Endodermal cell (in vitro differentiated cells): ENCODE measurements at regions not wholly inside any gene's neighbourhood (a gene's known extent, or its start where the extent isn't known, plus 50 kb on each side); places are given as distances from the start of the nearest gene placed in this dataset.
"Not testable (repeated sequence)": the region's sequence is repeated elsewhere in the genome, so short reads cannot be mapped to it uniquely, and the experiment has no call there.

Source experiments
- DNase-seq: peaks from one replicate; pipeline ENCODE4 v3.0.0-alpha.2; 2017
- H3K27ac ChIP-seq: 2 replicates; pipeline ENCODE4 v1.5.1; 2013; ENCODE audit warnings: mild to moderate bottlenecking, low read depth, low read length, moderate library complexity
- H3K27me3 ChIP-seq: 2 replicates; pipeline ENCODE4 v1.6.1; 2013; ENCODE audit warnings: mild to moderate bottlenecking, low read length, moderate library complexity; ENCODE audit not compliant: insufficient read depth, control insufficient read depth, poor library complexity, severe bottlenecking
- H3K36me3 ChIP-seq: 2 replicates; pipeline ENCODE4 v1.7.0; 2013; ENCODE audit warnings: mild to moderate bottlenecking, low read length, moderate library complexity; ENCODE audit not compliant: control insufficient read depth, insufficient read depth
- H3K4me1 ChIP-seq: one replicate; pipeline ENCODE4 v1.7.0; 2013; ENCODE audit warnings: low read length; ENCODE audit not compliant: control insufficient read depth, insufficient read depth
- H3K4me3 ChIP-seq: 2 replicates; pipeline ENCODE4 v1.5.1; 2013; ENCODE audit warnings: mild to moderate bottlenecking, low read length, moderate library complexity
- H3K9ac ChIP-seq: 2 replicates; pipeline ENCODE4 v1.6.1; 2013; ENCODE audit warnings: mild to moderate bottlenecking, low read length, moderate library complexity; ENCODE audit not compliant: poor library complexity, severe bottlenecking; ENCODE audit errors: extremely low read depth
- H3K9me3 ChIP-seq: 2 replicates; pipeline ENCODE4 v1.6.1; 2013; ENCODE audit warnings: mild to moderate bottlenecking, low read length, moderate library complexity; ENCODE audit not compliant: control insufficient read depth
- H3K27ac Mint-ChIP-seq: 2 replicates; pipeline ENCODE4 v1.8.0; 2020; ENCODE audit warnings: mixed read lengths
- H3K27me3 Mint-ChIP-seq: 2 replicates; pipeline ENCODE4 v1.8.0; 2021; ENCODE audit warnings: mild to moderate bottlenecking, mixed read lengths; ENCODE audit not compliant: insufficient read depth
- H3K36me3 Mint-ChIP-seq: 2 replicates; pipeline ENCODE4 v1.8.0; 2020; ENCODE audit warnings: low read depth, mixed read lengths
- H3K4me1 Mint-ChIP-seq: 2 replicates; pipeline ENCODE4 v1.8.0; 2020; ENCODE audit warnings: mixed read lengths
- H3K4me3 Mint-ChIP-seq: 2 replicates; pipeline ENCODE4 v1.8.0; 2020; ENCODE audit warnings: mild to moderate bottlenecking, moderate library complexity, mixed read lengths
- H3K9me3 Mint-ChIP-seq: 2 replicates; pipeline ENCODE4 v1.8.0; 2020; ENCODE audit warnings: mild to moderate bottlenecking, mixed read lengths
- CTCF ChIP-seq: fragments of 200-600 bp; sonication (generic); conservative IDR thresholded peaks from 2 replicates; pipeline ENCODE4 v1.5.0; 2021; ENCODE audit warnings: antibody characterized with exemption, mild to moderate bottlenecking
- WGBS, 2 experiments: methylation state at CpG; one replicate each; pipeline versions ENCODE4 v1.1.5 to v1.1.7; 2013; ENCODE audit warnings: missing lambda C conversion rate in 2 of 2, mixed read lengths in 1 of 2; ENCODE audit not compliant: insufficient coverage in 1 of 2, insufficient read length in 1 of 2; 5-methylcytosine and 5-hydroxymethylcytosine counted together

GRCh38 chr12:37541356-37541755 is 775.2 kb upstream of the ALG10B start:
- Histone ChIP-seq H3K36me3 (no peaks in the 10 kb centered on the region), H3K27ac (no peak overlapping the region), H3K9ac (no peak overlapping the region), H3K27me3 (no peaks in the 10 kb centered on the region), H3K4me1 (no peaks in the 10 kb centered on the region), H3K4me3 (no peak overlapping the region), H3K9me3 (peaks cover 51% of the 10 kb centered on the region)
- Mint-ChIP-seq H3K27ac (no peak overlapping the region), H3K4me1 (no peaks in the 10 kb centered on the region), H3K27me3 (no peaks in the 10 kb centered on the region), H3K36me3 (peaks cover 2% of the 10 kb centered on the region), H3K4me3 (no peak overlapping the region), H3K9me3 (peaks cover 95% of the 10 kb centered on the region)
- no peak for TF ChIP-seq CTCF
- DNase-seq: no peak
- WGBS, 2 experiments: 89 to 90% methylated on average over 19 to 21 of the region's 21 CpGs

- WGBS, 2 experiments: 86 to 94% methylated on average over 11 to 35 of the region's 35 CpGs
These were observed 773.2 kb upstream of the ALG10B start for GRCh38 chr12:37543131-37543965.

DNA sequence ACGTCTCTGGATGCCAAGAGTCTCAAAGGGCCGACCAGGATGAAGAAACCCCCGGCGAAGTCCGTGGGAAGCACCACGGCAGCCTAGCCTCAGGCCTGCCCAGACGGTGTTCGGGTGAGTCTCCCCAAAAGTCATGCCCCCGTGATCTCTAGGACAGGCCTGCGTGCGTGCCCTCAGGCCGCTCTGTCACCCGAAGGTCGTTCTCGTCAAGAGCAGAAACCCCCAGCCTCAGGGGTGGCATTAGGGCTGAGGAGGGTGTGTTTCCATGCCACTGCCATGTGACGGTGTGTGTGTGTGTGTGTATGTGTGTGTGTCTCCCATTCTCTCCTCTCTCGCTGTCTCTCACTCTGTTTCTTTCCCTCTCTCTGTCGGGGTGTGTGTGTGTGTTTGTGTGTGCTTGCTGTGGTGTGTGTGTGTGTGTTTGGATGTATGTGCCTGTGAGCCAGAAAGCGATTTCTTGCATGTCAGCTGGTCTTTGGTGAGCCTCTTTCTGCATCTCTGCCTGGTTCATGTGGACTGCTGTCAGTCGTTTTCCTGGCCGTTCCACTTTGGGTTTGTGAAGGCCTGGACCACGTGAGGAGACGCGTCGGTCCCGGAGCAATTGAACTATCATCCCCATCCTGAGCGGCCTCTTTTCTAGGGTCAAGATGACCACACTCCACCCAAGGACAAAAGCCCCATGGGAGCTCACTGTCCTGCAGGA is 772.5 kb upstream of the ALG10B start:
- H3K9me3 Mint-ChIP-seq: peaks cover 96% of the 10 kb centered on the region
- no peaks in the 10 kb centered on the region for H3K4me1 Mint-ChIP-seq
- peaks cover 4% of the 10 kb centered on the region for H3K36me3 Mint-ChIP-seq

More at GRCh38 chr12:37543131-37543965, 773.2 kb upstream of the ALG10B start:
- Mint-ChIP-seq H3K4me1 (no peaks in the 10 kb centered on the region), H3K36me3 (peaks cover 2% of the 10 kb centered on the region), H3K27ac (no peak overlapping the region), H3K27me3 (no peaks in the 10 kb centered on the region), H3K9me3 (peaks cover 96% of the 10 kb centered on the region), H3K4me3 (no peak overlapping the region)
- Histone ChIP-seq H3K4me3 (no peak overlapping the region), H3K27me3 (no peaks in the 10 kb centered on the region), H3K9ac (no peak overlapping the region), H3K27ac (no peak overlapping the region), H3K9me3 (peaks cover 37% of the 10 kb centered on the region), H3K36me3 (no peaks in the 10 kb centered on the region), H3K4me1 (no peaks in the 10 kb centered on the region)
- DNase-seq: no peak
- TF ChIP-seq CTCF: no peak

DNA sequence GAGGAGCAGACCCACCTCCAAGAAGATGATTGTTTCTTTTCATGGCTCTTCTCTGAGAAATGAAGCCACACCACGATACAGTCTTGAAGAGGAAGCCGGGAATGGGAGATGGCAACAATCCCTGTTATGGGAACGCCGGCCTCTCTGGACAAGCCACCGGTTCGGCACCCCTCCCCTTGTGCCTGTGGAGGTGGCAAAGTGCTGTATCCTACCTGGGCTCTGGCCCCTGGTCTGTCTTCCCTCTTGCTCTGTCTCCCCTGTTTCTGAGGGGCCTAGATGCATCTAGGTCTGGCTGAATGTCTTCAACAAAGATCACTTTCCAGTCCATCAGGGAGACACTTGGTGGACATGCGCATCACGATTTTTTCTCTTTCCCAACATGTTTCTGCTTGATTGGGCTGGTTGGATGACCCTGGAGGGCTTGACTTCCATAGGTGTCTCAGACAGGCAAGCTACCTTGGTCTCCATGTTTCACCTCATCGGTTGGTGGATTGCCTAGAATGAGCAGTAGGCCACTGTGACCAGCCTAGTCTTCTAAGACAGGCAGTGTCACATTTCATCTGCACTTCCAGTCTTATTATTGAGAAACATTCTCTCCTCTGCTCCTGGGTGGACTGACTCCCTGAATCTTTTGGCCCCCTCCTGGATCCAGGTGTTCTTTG is 771.8 kb upstream of the ALG10B start:
- H3K4me1 Mint-ChIP-seq, H3K36me3 Mint-ChIP-seq, H3K4me1 ChIP-seq, H3K27ac ChIP-seq, H3K9ac ChIP-seq, DNase-seq, H3K27me3 Mint-ChIP-seq, H3K36me3 ChIP-seq, H3K4me3 Mint-ChIP-seq, H3K27me3 ChIP-seq, H3K4me3 ChIP-seq, H3K27ac Mint-ChIP-seq: not testable (repeated sequence)
- peaks cover 41% of the 10 kb centered on the region for H3K9me3 ChIP-seq
- WGBS, 2 experiments: 68 to 79% methylated on average over 6 to 9 of the region's 9 CpGs
- peaks cover 96% of the 10 kb centered on the region for H3K9me3 Mint-ChIP-seq

More for the DNA sequence above, 772.5 kb upstream of the ALG10B start:
- H3K27me3 Mint-ChIP-seq: no peaks in the 10 kb centered on the region
- H3K27me3 ChIP-seq: no peaks in the 10 kb centered on the region
- 86 to 88% methylated on average over 11 to 25 of the region's 27 CpGs for WGBS, 2 experiments
- H3K9ac ChIP-seq: no peak overlapping the region
- H3K27ac Mint-ChIP-seq: no peak overlapping the region
- no peak for TF ChIP-seq CTCF
- H3K4me1 ChIP-seq: no peaks in the 10 kb centered on the region
- H3K4me3 ChIP-seq: no peak overlapping the region
- no peak overlapping the region for H3K27ac ChIP-seq
- peaks cover 38% of the 10 kb centered on the region for H3K9me3 ChIP-seq
- no peak for DNase-seq
- H3K4me3 Mint-ChIP-seq: no peak overlapping the region
- no peaks in the 10 kb centered on the region for H3K36me3 ChIP-seq
